ENCODE measurements at regions not wholly inside any gene's neighbourhood (a gene's known extent, or its start where the extent isn't known, plus 50 kb on each side); places are given as distances from the start of the nearest gene placed in this dataset.

- ChIA-PET POLR2A (no interaction called here), CTCF (interaction anchor here (1.5 to 2.7 kb wide), 2 partner anchors 130 to 145 kb away, joined by 3 to 16 read pairs; no protein-coding TSS in a partner anchor)
- Mint-ChIP-seq H3K27ac (no peak overlapping the region), H3K9me3 (peaks cover 19% of the 10 kb centered on the region), H3K4me3 (no peak overlapping the region), H3K36me3 (peaks cover 4% of the 10 kb centered on the region), H3K4me1 (no peaks in the 10 kb centered on the region), H3K27me3 (ENCODE audit: low read depth) (no peaks in the 10 kb centered on the region)
- DNase-seq (ENCODE audit: low spot score) (no peak), ATAC-seq (no peak)
- TF ChIP-seq CDX4 (CRISPR knock-in tag; IDR thresholded peaks at IDR 0.05; ENCODE audit: borderline replicate concordance), result no peak
- TF ChIP-seq, protein P1, sequence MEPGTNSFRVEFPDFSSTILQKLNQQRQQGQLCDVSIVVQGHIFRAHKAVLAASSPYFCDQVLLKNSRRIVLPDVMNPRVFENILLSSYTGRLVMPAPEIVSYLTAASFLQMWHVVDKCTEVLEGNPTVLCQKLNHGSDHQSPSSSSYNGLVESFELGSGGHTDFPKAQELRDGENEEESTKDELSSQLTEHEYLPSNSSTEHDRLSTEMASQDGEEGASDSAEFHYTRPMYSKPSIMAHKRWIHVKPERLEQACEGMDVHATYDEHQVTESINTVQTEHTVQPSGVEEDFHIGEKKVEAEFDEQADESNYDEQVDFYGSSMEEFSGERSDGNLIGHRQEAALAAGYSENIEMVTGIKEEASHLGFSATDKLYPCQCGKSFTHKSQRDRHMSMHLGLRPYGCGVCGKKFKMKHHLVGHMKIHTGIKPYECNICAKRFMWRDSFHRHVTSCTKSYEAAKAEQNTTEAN (CRISPR knock-in tag; IDR thresholded peaks at IDR 0.05), result no peak
- TF ChIP-seq EMX1 (CRISPR knock-in tag; IDR thresholded peaks at IDR 0.05), result no peak
- no peak for TF ChIP-seq ATF1 (CRISPR knock-in tag; IDR thresholded peaks at IDR 0.05)
- TF ChIP-seq ESRRA (CRISPR knock-in tag; IDR thresholded peaks at IDR 0.05; ENCODE audit: borderline replicate concordance), result no peak
- no peak for TF ChIP-seq ZNF416 (CRISPR knock-in tag; IDR thresholded peaks at IDR 0.05)
- no peak for TF ChIP-seq TEAD1 (CRISPR knock-in tag; IDR thresholded peaks at IDR 0.05)
- no peak for TF ChIP-seq FOXP4 (CRISPR knock-in tag; IDR thresholded peaks at IDR 0.05)
- TF ChIP-seq AFF4 (CRISPR knock-in tag; IDR thresholded peaks at IDR 0.05; ENCODE audit: borderline replicate concordance), result no peak
- no peak for TF ChIP-seq CREB1 (CRISPR knock-in tag; IDR thresholded peaks at IDR 0.05)
- no peak for TF ChIP-seq AR (CRISPR knock-in tag; IDR thresholded peaks at IDR 0.05)
These were observed 95.0 kb downstream of the UQCRFS1 start for GRCh38 chr19:29117926-29118325.

DNA sequence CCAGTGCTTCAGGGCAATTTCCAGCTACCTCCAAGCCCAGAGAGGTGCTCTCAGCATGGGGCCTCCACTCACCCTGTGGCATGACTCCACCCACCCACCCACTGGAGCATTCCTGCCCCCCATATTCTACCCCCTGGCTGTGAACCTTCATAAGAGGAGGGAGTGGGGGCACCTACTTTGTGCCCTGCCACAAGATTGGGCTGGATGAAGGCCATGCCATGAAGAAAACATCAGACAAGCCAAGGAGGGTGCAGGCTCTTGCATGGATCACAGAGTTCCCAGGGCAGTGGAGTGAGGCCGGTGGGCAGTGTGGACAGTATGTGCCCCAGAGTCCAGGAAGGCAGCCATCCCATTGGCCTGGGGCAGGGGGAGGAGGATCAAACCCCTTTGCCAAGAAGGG is 97.8 kb downstream of the UQCRFS1 start:
- ATAC-seq, result no peak
- peaks cover 13% of the 10 kb centered on the region for H3K9me3 Mint-ChIP-seq
- H3K4me3 Mint-ChIP-seq, result no peak overlapping the region
- no peaks in the 10 kb centered on the region for H3K36me3 Mint-ChIP-seq
- ChIA-PET CTCF (no interaction called here), POLR2A (no interaction called here)
- no peak overlapping the region for H3K27ac Mint-ChIP-seq
- no peaks in the 10 kb centered on the region for H3K27me3 Mint-ChIP-seq (ENCODE audit: low read depth)
- H3K4me1 Mint-ChIP-seq, result no peaks in the 10 kb centered on the region
- no peak for DNase-seq (ENCODE audit: low spot score)
- TF ChIP-seq TEAD4 (CRISPR knock-in tag; IDR thresholded peaks at IDR 0.05), result no peak
- TF ChIP-seq ZNF423 (CRISPR knock-in tag; IDR thresholded peaks at IDR 0.05), result no peak
- no peak for TF ChIP-seq SP1 (CRISPR knock-in tag; conservative IDR thresholded peaks at IDR 0.05)
- TF ChIP-seq ZNF232 (CRISPR knock-in tag; IDR thresholded peaks at IDR 0.05), result no peak
- TF ChIP-seq, protein P2, sequence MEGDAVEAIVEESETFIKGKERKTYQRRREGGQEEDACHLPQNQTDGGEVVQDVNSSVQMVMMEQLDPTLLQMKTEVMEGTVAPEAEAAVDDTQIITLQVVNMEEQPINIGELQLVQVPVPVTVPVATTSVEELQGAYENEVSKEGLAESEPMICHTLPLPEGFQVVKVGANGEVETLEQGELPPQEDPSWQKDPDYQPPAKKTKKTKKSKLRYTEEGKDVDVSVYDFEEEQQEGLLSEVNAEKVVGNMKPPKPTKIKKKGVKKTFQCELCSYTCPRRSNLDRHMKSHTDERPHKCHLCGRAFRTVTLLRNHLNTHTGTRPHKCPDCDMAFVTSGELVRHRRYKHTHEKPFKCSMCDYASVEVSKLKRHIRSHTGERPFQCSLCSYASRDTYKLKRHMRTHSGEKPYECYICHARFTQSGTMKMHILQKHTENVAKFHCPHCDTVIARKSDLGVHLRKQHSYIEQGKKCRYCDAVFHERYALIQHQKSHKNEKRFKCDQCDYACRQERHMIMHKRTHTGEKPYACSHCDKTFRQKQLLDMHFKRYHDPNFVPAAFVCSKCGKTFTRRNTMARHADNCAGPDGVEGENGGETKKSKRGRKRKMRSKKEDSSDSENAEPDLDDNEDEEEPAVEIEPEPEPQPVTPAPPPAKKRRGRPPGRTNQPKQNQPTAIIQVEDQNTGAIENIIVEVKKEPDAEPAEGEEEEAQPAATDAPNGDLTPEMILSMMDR (IDR thresholded peaks at IDR 0.05), result no peak
- TF ChIP-seq IRF2 (CRISPR knock-in tag; IDR thresholded peaks at IDR 0.05; ENCODE audit: borderline replicate concordance, low read depth), result no peak
- TF ChIP-seq STAT6 (CRISPR knock-in tag; conservative IDR thresholded peaks at IDR 0.05; ENCODE audit: low read depth), result no peak
- no peak for TF ChIP-seq ETV6 (CRISPR knock-in tag; IDR thresholded peaks at IDR 0.05)
- TF ChIP-seq, protein P3, sequence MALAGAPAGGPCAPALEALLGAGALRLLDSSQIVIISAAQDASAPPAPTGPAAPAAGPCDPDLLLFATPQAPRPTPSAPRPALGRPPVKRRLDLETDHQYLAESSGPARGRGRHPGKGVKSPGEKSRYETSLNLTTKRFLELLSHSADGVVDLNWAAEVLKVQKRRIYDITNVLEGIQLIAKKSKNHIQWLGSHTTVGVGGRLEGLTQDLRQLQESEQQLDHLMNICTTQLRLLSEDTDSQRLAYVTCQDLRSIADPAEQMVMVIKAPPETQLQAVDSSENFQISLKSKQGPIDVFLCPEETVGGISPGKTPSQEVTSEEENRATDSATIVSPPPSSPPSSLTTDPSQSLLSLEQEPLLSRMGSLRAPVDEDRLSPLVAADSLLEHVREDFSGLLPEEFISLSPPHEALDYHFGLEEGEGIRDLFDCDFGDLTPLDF (CRISPR knock-in tag; IDR thresholded peaks at IDR 0.05), result no peak

Data from WTC11 (cell line).